ENCODE measurements at regions not wholly inside any gene's neighbourhood (a gene's known extent, or its start where the extent isn't known, plus 50 kb on each side); places are given as distances from the start of the nearest gene placed in this dataset.

DNA sequence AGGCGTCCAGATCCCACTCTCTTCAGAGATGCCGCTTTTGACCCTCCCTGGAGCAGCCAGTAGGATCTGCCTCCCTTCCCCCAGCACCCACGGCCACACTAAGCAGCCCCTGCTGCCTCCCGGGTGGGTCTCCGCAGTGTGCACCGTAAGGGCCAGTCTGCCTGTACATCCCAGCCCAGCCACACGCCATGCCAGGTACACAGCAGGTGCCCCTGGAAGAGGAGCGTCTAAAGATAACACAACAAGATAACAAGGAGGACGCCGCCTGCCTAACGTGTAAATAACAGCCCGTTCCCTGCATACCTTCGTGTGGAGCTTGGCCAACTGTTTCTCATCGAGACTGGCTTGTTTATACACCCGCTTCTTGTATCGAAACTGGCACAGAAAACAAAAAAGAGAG lies 139.4 kb downstream of the SHANK2 start:
- TF ChIP-seq POLR2A (IDR thresholded peaks at IDR 0.05) (no peak), CTCF (IDR thresholded peaks at IDR 0.05) (no peak), POLR2AphosphoS5 (IDR thresholded peaks at IDR 0.05) (peak; percentile 82)
